ENCODE measurements at regions not wholly inside any gene's neighbourhood (a gene's known extent, or its start where the extent isn't known, plus 50 kb on each side); places are given as distances from the start of the nearest gene placed in this dataset.
"Not testable (repeated sequence)": the region's sequence is repeated elsewhere in the genome, so short reads cannot be mapped to it uniquely, and the experiment has no call there.

- no peak for DNase-seq (ENCODE audit: low read depth)
Measured at GRCh38 chr16:52729731-52730130, 182.8 kb upstream of the TOX3 start.

GRCh38 chr16:52727849-52728248, 180.9 kb upstream of the TOX3 start:
- no peak for DNase-seq (ENCODE audit: low read depth)

- DNase-seq (ENCODE audit: low read depth): no peak
Measured at GRCh38 chr16:52727441-52727840, 180.5 kb upstream of the TOX3 start.

- DNase-seq (ENCODE audit: low read depth): no peak
Measured at GRCh38 chr16:52725461-52725860, 178.5 kb upstream of the TOX3 start.

GRCh38 chr16:52725043-52725442, 178.1 kb upstream of the TOX3 start:
- no peak for DNase-seq (ENCODE audit: low read depth)

- no peak for DNase-seq (ENCODE audit: low read depth)
Measured at GRCh38 chr16:52721331-52721730, 174.4 kb upstream of the TOX3 start.

GRCh38 chr16:52718046-52718445, 171.1 kb upstream of the TOX3 start:
- DNase-seq (ENCODE audit: low read depth): no peak

GRCh38 chr16:52713740-52714139, 166.8 kb upstream of the TOX3 start:
- no peak for DNase-seq (ENCODE audit: low read depth)

- DNase-seq (ENCODE audit: low read depth): no peak
Measured at GRCh38 chr16:52709306-52709705, 162.4 kb upstream of the TOX3 start.

GRCh38 chr16:52708476-52708875, 161.5 kb upstream of the TOX3 start:
- DNase-seq (ENCODE audit: low read depth): no peak

- DNase-seq (ENCODE audit: low read depth): no peak
Measured at GRCh38 chr16:52707676-52708337, 160.9 kb upstream of the TOX3 start.

GRCh38 chr16:52705122-52705521, 158.2 kb upstream of the TOX3 start:
- no peak for DNase-seq (ENCODE audit: low read depth)

GRCh38 chr16:52697971-52698370, 151.0 kb upstream of the TOX3 start:
- DNase-seq (ENCODE audit: low read depth): no peak

GRCh38 chr16:52696126-52696525, 149.2 kb upstream of the TOX3 start:
- DNase-seq (ENCODE audit: low read depth): no peak

- DNase-seq (ENCODE audit: low read depth): no peak
Measured at GRCh38 chr16:52690468-52690867, 143.5 kb upstream of the TOX3 start.

- DNase-seq (ENCODE audit: low read depth): no peak
Measured at GRCh38 chr16:52680993-52681392, 134.1 kb upstream of the TOX3 start.

- no peak for DNase-seq (ENCODE audit: low read depth)
Measured at GRCh38 chr16:52677501-52677900, 130.6 kb upstream of the TOX3 start.

- no peak for DNase-seq (ENCODE audit: low read depth)
Measured at GRCh38 chr16:52676959-52677358, 130.0 kb upstream of the TOX3 start.

GRCh38 chr16:52671590-52671989, 124.6 kb upstream of the TOX3 start:
- DNase-seq (ENCODE audit: low read depth): no peak

- no peak for DNase-seq (ENCODE audit: low read depth)
Measured at GRCh38 chr16:52657924-52658323, 111.0 kb upstream of the TOX3 start.

- not testable (repeated sequence) for DNase-seq (ENCODE audit: low read depth)
Measured at GRCh38 chr16:52655916-52656315, 109.0 kb upstream of the TOX3 start.

GRCh38 chr16:52655156-52655555, 108.2 kb upstream of the TOX3 start:
- DNase-seq (ENCODE audit: low read depth): not testable (repeated sequence)

GRCh38 chr16:52652033-52652432, 105.1 kb upstream of the TOX3 start:
- no peak for DNase-seq (ENCODE audit: low read depth)

GRCh38 chr16:52650789-52651188, 103.8 kb upstream of the TOX3 start:
- no peak for DNase-seq (ENCODE audit: low read depth)

- DNase-seq (ENCODE audit: low read depth): no peak
Measured at GRCh38 chr16:52650318-52650717, 103.4 kb upstream of the TOX3 start.
